ENCODE measurements at regions not wholly inside any gene's neighbourhood (a gene's known extent, or its start where the extent isn't known, plus 50 kb on each side); places are given as distances from the start of the nearest gene placed in this dataset.

DNA sequence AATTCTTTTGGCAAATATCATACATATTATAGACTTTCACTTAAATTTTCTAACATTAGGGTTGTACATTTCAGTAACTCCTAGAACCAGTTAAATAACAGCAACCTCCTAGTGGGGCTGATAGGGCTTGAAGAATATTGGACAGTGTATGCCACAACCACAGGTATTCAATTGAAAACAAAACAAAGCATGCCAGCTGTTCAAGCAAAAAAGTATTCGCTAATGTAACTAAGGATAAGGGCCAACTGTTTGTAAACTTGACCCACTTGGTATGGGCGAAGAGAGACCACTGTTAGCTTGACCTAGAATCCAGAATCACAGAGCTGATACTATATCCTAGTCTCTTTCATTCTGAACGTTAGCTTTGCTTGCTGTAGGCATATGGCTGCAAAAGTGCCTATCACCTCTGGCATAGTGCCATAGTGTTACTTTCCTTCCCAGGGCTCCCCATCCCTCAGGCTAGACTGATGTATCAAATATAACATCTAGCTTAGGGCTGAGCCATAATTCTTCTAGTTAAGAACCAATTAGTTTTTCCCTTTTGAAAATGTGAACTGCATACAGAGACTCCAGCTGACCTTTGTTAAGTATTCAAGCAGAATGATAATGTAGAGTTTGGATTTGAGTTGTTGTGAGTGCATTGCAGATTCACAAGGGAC lies 458.8 kb upstream of the NRXN1 start:
- no peak overlapping the region for H3K9ac ChIP-seq (ENCODE audit: low read depth, low read length)
- H3K27me3 ChIP-seq (ENCODE audit: control insufficient read depth, insufficient read depth, low read length), result no peaks in the 10 kb centered on the region
- no peaks in the 10 kb centered on the region for H3K9me3 ChIP-seq (ENCODE audit: control insufficient read depth, insufficient read depth, low read length)
- no peak overlapping the region for H3K4me3 ChIP-seq (ENCODE audit: low read depth, low read length)
- H3K36me3 ChIP-seq (ENCODE audit: control insufficient read depth, insufficient read depth, low read length), result no peaks in the 10 kb centered on the region
- H3K4me1 ChIP-seq (ENCODE audit: control insufficient read depth, insufficient read depth, low read length), result no peaks in the 10 kb centered on the region

DNA sequence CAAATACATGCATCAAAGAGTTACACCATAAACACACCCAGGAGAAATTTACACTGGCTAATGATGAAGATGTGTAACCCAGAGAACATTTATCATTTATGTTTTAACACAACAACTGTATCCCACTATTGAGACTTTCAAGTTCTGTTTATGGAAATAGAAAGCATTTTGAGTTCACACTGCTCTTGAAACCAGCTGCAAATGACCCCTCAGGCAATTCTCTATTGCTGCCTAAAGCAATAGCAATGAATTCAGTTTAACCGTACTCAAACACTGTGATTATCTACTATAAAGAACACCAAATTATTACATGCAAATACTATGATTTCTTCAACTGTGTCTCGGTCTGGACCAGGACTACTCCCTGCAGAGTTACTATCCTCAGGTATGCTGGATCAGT lies 452.7 kb upstream of the NRXN1 start:
- Histone ChIP-seq H3K9me3 (ENCODE audit: control insufficient read depth, insufficient read depth, low read length) (no peaks in the 10 kb centered on the region), H3K4me1 (ENCODE audit: control insufficient read depth, insufficient read depth, low read length) (no peaks in the 10 kb centered on the region), H3K9ac (ENCODE audit: low read depth, low read length) (no peak overlapping the region), H3K27me3 (ENCODE audit: control insufficient read depth, insufficient read depth, low read length) (no peaks in the 10 kb centered on the region), H3K4me3 (ENCODE audit: low read depth, low read length) (no peak overlapping the region), H3K36me3 (ENCODE audit: control insufficient read depth, insufficient read depth, low read length) (no peaks in the 10 kb centered on the region)

DNA sequence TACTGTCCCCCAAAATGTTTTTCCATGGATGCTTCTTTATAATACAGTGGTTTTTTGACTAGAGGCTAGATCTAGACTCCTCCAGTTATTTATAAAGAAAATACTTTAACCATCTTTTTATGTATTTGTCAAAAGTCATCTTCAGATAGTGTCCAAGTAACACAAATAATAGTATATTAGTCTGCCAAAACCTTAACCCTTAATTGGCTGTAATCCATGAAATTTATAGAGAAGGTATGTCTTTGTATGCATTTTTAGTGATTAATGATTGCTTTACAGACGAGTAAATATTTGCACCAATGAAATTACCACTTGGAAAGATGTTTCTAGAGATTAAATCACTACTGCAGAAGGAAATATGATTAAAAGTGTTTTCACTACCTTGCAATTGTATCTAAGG lies 451.8 kb upstream of the NRXN1 start:
- no peak overlapping the region for H3K4me3 ChIP-seq (ENCODE audit: low read depth, low read length)
- no peak overlapping the region for H3K9ac ChIP-seq (ENCODE audit: low read depth, low read length)
- H3K27me3 ChIP-seq (ENCODE audit: control insufficient read depth, insufficient read depth, low read length), result no peaks in the 10 kb centered on the region
- H3K36me3 ChIP-seq (ENCODE audit: control insufficient read depth, insufficient read depth, low read length), result no peaks in the 10 kb centered on the region
- H3K4me1 ChIP-seq (ENCODE audit: control insufficient read depth, insufficient read depth, low read length), result no peaks in the 10 kb centered on the region
- no peaks in the 10 kb centered on the region for H3K9me3 ChIP-seq (ENCODE audit: control insufficient read depth, insufficient read depth, low read length)

DNA sequence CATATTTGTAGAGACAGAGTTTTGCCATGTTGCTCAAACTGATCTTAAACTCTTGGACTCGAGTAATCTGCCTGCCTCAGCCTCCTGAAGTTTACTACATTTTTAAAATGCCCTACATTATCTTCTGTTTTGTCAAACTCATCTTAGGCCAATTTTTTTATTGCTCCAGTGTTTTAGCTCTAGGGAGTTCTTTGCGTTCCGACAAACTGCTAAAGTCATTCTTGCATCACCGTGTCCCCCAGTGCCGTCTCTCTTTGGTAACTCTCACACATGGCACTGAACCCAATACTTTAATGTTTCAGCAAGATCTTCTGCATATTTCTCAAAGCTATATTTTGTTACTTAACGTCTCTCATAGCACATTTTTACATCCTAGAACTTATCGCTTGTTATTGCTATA lies 440.9 kb upstream of the NRXN1 start:
- no peaks in the 10 kb centered on the region for H3K27me3 ChIP-seq (ENCODE audit: control insufficient read depth, insufficient read depth, low read length)
- H3K4me1 ChIP-seq (ENCODE audit: control insufficient read depth, insufficient read depth, low read length), result no peaks in the 10 kb centered on the region
- H3K9ac ChIP-seq (ENCODE audit: low read depth, low read length), result no peak overlapping the region
- no peaks in the 10 kb centered on the region for H3K9me3 ChIP-seq (ENCODE audit: control insufficient read depth, insufficient read depth, low read length)
- no peak overlapping the region for H3K4me3 ChIP-seq (ENCODE audit: low read depth, low read length)
- H3K36me3 ChIP-seq (ENCODE audit: control insufficient read depth, insufficient read depth, low read length), result no peaks in the 10 kb centered on the region

DNA sequence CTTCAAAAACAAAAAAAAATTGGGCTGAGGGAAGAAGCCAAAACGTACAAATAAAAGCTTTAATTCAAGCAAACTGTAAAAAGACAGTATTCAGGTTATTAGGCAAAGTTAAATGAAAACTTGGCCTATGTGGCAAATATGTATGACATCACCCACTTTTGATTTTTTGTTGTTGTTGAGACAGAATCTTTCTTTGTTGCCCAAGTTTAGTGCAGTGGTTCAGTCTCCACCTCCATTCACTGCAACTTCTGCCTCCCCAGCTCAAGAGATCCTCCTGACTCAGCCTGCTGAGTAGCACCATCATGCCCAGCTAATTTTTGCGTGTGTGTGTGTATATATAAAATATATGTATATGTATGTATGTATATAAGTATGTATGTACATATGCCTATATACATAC lies 440.4 kb upstream of the NRXN1 start:
- no peaks in the 10 kb centered on the region for H3K9me3 ChIP-seq (ENCODE audit: control insufficient read depth, insufficient read depth, low read length)
- no peak overlapping the region for H3K4me3 ChIP-seq (ENCODE audit: low read depth, low read length)
- no peak overlapping the region for H3K9ac ChIP-seq (ENCODE audit: low read depth, low read length)

DNA sequence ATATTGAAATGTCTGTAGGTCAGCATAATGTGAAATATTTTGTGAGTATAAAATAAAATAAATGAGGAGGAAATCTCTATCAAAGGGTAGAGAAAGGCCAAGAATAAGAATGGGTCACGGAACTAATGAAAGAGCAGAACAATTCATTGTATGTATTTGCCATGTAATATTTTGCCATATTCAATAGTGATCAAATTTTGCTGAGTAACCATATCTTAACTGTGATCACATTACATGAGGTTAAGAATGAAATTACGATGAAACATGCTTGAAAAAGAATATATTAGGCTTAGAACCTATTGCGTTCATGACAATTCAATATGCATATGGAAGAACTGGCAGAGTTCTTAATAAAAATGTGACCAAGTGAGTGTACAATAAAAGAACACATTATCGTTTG lies 437.2 kb upstream of the NRXN1 start:
- no peaks in the 10 kb centered on the region for H3K9me3 ChIP-seq (ENCODE audit: control insufficient read depth, insufficient read depth, low read length)
- no peak overlapping the region for H3K9ac ChIP-seq (ENCODE audit: low read depth, low read length)
- H3K36me3 ChIP-seq (ENCODE audit: control insufficient read depth, insufficient read depth, low read length), result no peaks in the 10 kb centered on the region
- no peaks in the 10 kb centered on the region for H3K4me1 ChIP-seq (ENCODE audit: control insufficient read depth, insufficient read depth, low read length)
- H3K27me3 ChIP-seq (ENCODE audit: control insufficient read depth, insufficient read depth, low read length), result no peaks in the 10 kb centered on the region
- H3K4me3 ChIP-seq (ENCODE audit: low read depth, low read length), result no peak overlapping the region

More for the DNA sequence above, 440.4 kb upstream of the NRXN1 start:
- Histone ChIP-seq H3K36me3 (ENCODE audit: control insufficient read depth, insufficient read depth, low read length) (no peaks in the 10 kb centered on the region), H3K27me3 (ENCODE audit: control insufficient read depth, insufficient read depth, low read length) (no peaks in the 10 kb centered on the region), H3K4me1 (ENCODE audit: control insufficient read depth, insufficient read depth, low read length) (no peaks in the 10 kb centered on the region)

DNA sequence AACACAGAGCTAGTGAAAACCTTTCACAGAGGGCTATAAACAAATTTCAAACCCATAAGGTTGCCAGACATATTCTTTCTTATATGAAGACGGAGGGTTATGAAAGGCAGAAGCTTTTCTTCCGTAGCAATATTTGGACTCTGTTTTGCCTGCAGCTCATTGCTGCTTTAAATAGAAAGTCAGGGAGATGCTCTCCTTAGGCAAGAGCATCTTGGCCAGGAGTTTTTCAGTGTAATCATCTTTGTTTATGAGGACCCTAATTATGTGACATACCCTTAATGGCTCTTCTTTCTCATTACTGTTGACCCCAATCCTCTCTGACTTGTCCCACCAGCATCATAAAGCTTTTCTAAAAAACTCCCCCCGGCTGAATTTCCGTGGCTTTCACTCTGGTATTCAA lies 433.4 kb upstream of the NRXN1 start:
- Histone ChIP-seq H3K36me3 (ENCODE audit: control insufficient read depth, insufficient read depth, low read length) (no peaks in the 10 kb centered on the region), H3K9ac (ENCODE audit: low read depth, low read length) (no peak overlapping the region), H3K4me3 (ENCODE audit: low read depth, low read length) (no peak overlapping the region), H3K27me3 (ENCODE audit: control insufficient read depth, insufficient read depth, low read length) (no peaks in the 10 kb centered on the region), H3K4me1 (ENCODE audit: control insufficient read depth, insufficient read depth, low read length) (no peaks in the 10 kb centered on the region), H3K9me3 (ENCODE audit: control insufficient read depth, insufficient read depth, low read length) (no peaks in the 10 kb centered on the region)

DNA sequence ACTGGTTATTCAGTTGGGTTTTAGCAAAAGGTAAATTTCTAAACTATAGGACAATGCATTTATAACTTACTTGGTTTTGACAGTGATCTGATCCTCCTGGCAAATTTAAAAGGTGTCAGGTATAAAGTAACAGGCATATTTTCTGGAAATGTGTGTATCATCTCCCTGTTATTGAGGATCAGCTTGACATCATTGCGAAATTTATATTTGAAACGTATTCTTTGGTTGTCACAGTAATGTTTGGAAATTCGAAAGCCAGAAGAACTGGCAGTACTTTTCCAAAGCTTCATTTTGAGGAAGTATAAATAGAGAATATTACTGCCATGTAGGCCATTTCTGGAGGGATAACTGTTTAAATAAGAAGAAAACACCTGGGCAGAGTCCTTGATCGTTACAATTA lies 422.2 kb upstream of the NRXN1 start:
- Histone ChIP-seq H3K9me3 (ENCODE audit: control insufficient read depth, insufficient read depth, low read length) (no peaks in the 10 kb centered on the region), H3K9ac (ENCODE audit: low read depth, low read length) (no peak overlapping the region), H3K4me3 (ENCODE audit: low read depth, low read length) (no peak overlapping the region), H3K27me3 (ENCODE audit: control insufficient read depth, insufficient read depth, low read length) (no peaks in the 10 kb centered on the region), H3K4me1 (ENCODE audit: control insufficient read depth, insufficient read depth, low read length) (no peaks in the 10 kb centered on the region), H3K36me3 (ENCODE audit: control insufficient read depth, insufficient read depth, low read length) (no peaks in the 10 kb centered on the region)

DNA sequence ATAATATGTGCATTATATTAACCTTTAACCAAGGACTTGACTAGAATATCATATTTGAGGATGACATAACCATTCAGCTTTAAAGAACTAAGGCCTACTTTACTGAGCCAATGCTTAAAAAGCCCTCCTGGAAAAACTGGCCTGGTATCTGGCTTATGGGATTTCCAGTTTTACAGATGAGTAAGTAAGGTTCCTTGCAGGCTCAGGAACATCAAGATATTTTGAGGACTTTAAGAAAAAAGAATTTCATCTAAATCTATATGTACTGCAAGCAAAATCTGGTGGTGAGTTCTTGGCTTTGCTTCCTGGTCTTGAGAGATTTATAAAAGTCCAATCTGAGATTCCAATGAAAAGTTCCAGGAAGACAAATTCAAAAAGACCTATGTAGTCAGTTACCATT lies 417.0 kb upstream of the NRXN1 start:
- Histone ChIP-seq H3K4me3 (ENCODE audit: low read depth, low read length) (no peak overlapping the region), H3K9me3 (ENCODE audit: control insufficient read depth, insufficient read depth, low read length) (no peaks in the 10 kb centered on the region), H3K4me1 (ENCODE audit: control insufficient read depth, insufficient read depth, low read length) (no peaks in the 10 kb centered on the region), H3K36me3 (ENCODE audit: control insufficient read depth, insufficient read depth, low read length) (no peaks in the 10 kb centered on the region), H3K27me3 (ENCODE audit: control insufficient read depth, insufficient read depth, low read length) (no peaks in the 10 kb centered on the region), H3K9ac (ENCODE audit: low read depth, low read length) (no peak overlapping the region)

DNA sequence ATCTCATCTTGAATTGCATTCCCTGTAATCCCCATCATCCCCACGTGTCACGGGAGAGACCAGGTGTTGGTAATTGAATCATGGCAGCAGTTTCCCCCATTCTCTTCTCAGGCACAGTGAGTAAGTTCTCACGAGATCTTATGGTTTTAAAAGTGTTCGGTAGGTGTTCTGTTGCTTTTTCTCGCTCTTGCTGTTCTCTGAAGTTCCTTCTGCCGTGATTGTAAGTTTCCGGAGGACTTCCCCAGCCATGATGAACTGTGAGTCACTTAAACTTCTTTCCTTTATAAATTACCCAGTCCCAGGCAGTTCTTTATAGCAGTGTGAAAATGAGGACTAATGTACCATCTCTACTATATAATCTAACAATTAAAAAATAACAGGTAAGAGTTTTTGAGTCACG lies 409.9 kb upstream of the NRXN1 start:
- Histone ChIP-seq H3K4me1 (ENCODE audit: control insufficient read depth, insufficient read depth, low read length) (no peaks in the 10 kb centered on the region), H3K4me3 (ENCODE audit: low read depth, low read length) (no peak overlapping the region), H3K9me3 (ENCODE audit: control insufficient read depth, insufficient read depth, low read length) (no peaks in the 10 kb centered on the region), H3K27me3 (ENCODE audit: control insufficient read depth, insufficient read depth, low read length) (no peaks in the 10 kb centered on the region), H3K9ac (ENCODE audit: low read depth, low read length) (no peak overlapping the region), H3K36me3 (ENCODE audit: control insufficient read depth, insufficient read depth, low read length) (no peaks in the 10 kb centered on the region)

DNA sequence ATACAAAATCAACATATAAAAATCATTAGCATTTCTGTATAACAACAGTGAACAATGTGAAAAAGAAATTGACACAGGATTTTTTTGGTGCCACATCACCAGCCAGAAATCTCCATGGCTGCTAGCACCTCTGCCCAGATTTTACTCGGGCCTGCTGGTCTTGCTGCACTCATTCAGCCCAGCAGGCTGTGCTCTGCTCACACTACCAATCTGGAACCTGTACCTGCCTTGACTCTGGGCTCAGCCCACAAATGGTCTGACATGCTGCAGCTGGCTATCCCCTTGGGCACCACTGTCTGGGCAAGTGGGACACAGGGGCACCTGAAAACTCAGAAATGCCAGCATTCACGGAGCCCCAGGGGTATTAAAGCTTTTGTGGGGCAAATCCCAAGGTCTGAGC lies 392.5 kb upstream of the NRXN1 start:
- Histone ChIP-seq H3K4me3 (ENCODE audit: low read depth, low read length) (no peak overlapping the region), H3K9ac (ENCODE audit: low read depth, low read length) (no peak overlapping the region), H3K36me3 (ENCODE audit: control insufficient read depth, insufficient read depth, low read length) (no peaks in the 10 kb centered on the region), H3K4me1 (ENCODE audit: control insufficient read depth, insufficient read depth, low read length) (no peaks in the 10 kb centered on the region), H3K27me3 (ENCODE audit: control insufficient read depth, insufficient read depth, low read length) (no peaks in the 10 kb centered on the region), H3K9me3 (ENCODE audit: control insufficient read depth, insufficient read depth, low read length) (no peaks in the 10 kb centered on the region)

DNA sequence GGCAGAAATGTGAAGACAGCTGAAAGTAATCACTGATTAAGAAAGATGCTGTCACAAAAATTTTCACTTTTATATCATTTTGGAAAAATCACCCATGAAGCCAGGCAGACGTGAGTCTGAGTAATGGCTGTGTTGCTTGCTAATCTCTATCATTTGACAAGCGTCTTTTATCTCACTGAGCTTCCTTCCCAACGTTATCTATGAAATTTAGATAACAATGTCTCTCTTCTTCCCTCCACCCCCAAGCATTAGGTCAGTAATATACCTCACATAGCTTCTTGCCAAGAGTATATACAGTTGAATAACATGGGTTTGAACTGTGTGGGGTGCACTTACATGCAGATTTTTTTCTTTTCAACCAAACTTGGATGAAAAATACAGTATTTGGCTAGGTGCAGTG lies 388.6 kb upstream of the NRXN1 start:
- Histone ChIP-seq H3K36me3 (ENCODE audit: control insufficient read depth, insufficient read depth, low read length) (no peaks in the 10 kb centered on the region), H3K4me3 (ENCODE audit: low read depth, low read length) (no peak overlapping the region), H3K4me1 (ENCODE audit: control insufficient read depth, insufficient read depth, low read length) (no peaks in the 10 kb centered on the region), H3K9me3 (ENCODE audit: control insufficient read depth, insufficient read depth, low read length) (no peaks in the 10 kb centered on the region), H3K9ac (ENCODE audit: low read depth, low read length) (no peak overlapping the region), H3K27me3 (ENCODE audit: control insufficient read depth, insufficient read depth, low read length) (no peaks in the 10 kb centered on the region)
